GM12864 (cell line): ENCODE measurements at regions not wholly inside any gene's neighbourhood (a gene's known extent, or its start where the extent isn't known, plus 50 kb on each side); places are given as distances from the start of the nearest gene placed in this dataset.
"Not testable (repeated sequence)": the region's sequence is repeated elsewhere in the genome, so short reads cannot be mapped to it uniquely, and the experiment has no call there.

Source experiments
- DNase-seq: peaks from one replicate; pipeline ENCODE4 v3.0.0-alpha.2; 2011; ENCODE audit warnings: low read depth
- H3K4me3 ChIP-seq: 2 replicates; pipeline ENCODE4 v1.5.1; 2011; ENCODE audit warnings: mild to moderate bottlenecking, low read depth, low read length, control low read depth
- TF ChIP-seq, protein P1 (sequence below): IDR thresholded peaks from 2 replicates; pipeline ENCODE4 v1.5.1; 2011; ENCODE audit warnings: low read depth, mild to moderate bottlenecking, moderate library complexity, low read length, control low read depth, inconsistent platforms; ENCODE audit errors: missing control alignments

DNA sequence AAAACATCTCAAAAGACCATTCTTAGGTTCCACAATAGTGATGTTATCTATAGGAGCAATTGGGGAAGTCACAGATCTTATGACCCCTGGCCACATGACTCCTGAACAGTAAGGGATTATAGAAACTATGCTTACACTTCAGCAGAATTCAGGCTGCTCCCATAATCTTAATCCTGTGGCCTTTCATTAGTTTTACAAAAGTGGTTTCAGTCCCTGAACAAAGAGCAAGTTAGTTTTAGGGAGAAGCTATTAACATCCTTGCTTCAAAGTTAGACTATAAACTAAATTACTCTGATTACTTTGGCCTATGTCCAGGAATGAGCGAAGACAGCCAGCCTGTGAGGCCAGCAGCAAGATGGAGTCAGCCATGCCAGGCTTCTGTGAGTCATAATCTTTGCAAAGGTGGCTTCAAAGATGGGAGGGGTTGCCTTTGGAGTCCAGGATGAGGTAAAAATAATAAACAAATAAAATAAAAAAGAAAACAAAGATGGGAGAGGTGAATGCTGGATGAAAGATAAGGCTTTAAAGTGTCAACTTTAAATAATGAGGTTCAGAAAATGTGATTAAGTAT, 168.7 kb upstream of the NDUFV2 start:
- DNase-seq, result no peak
- H3K4me3 ChIP-seq, result no peak overlapping the region
- TF ChIP-seq, protein P1, sequence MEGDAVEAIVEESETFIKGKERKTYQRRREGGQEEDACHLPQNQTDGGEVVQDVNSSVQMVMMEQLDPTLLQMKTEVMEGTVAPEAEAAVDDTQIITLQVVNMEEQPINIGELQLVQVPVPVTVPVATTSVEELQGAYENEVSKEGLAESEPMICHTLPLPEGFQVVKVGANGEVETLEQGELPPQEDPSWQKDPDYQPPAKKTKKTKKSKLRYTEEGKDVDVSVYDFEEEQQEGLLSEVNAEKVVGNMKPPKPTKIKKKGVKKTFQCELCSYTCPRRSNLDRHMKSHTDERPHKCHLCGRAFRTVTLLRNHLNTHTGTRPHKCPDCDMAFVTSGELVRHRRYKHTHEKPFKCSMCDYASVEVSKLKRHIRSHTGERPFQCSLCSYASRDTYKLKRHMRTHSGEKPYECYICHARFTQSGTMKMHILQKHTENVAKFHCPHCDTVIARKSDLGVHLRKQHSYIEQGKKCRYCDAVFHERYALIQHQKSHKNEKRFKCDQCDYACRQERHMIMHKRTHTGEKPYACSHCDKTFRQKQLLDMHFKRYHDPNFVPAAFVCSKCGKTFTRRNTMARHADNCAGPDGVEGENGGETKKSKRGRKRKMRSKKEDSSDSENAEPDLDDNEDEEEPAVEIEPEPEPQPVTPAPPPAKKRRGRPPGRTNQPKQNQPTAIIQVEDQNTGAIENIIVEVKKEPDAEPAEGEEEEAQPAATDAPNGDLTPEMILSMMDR, result no peak

DNA sequence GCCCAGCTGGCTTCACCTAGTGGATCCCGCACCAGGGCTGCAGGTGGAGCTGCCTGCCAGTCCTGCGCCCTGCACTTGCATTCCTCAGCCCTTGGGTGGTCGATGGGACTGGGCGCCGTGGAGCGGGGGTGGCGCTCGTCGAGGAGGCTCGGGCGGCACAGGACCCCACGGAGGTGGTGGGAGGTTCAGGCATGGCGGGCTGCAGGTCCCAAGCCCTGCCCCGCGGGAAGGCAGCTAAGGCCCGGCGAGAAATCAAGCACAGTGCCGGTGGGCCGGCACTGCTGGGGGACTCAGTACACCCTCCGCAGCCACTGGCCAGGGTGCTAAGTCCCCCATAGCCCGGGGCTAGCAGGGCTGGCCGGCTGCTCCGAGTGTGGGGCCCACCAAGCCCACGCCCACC, 167.2 kb upstream of the NDUFV2 start:
- not testable (repeated sequence) for H3K4me3 ChIP-seq, DNase-seq

DNA sequence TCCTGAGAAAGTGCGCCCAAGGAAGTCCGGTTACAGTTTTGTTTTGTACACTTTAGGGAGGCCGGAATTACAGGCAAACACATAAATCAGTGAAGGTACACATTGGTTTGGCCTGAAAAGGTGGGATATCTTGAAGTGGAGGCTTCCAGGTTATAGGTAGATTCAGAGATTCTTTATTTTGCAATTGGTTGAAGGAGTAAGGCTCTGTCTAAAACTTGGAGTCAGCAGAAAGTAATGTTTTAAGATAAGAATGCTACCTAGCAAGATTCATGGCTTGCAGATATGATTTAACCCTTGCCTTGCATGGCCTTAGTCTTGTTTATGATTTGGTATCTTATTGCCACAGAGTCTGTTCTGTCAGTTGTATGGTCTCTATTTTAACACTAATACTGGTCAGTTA, 165.9 kb upstream of the NDUFV2 start:
- DNase-seq, result no peak
- TF ChIP-seq, protein P1, result no peak

DNA sequence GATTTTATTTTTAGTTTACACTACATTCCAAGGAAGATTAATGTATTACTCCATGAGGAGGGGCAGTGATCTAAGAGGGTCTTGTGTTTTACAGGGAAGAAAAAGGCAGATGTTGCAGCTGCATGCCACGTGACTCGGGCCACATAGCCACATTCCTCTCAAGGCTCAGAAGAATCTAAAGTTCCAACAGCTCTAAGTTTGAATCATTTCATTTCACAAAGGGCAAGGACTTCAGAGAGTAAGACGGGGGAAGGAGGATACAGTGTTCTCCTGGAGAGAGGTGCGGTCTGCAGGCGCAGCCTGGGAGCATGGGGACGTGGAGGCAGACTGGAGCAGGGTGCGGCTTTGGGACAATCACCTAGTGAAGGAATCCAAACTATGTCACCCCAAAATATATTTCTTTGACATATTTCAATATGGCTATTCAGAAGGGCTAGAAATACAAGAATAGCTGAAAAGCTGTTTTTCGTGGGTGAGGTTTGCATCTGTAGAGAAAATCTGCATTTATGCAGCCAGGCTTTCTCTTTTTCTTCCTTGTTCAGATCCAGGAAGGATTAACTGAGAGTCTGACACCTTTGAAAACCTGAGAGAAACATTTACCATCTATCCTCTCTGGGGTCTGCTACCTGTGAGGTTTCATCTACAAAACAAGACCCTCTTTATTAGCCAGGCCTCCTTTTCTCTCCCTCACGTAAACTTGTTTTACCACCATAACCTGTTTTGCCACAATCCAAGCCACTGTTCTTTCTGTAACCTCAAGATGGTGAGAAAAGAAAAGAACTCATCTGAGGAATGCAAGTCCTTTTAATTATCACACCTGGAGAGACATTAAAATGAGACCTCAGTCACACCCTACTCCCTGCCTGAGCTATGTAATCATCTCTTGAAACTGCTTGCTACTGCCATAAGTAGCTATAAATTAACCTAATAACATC, 165.1 kb upstream of the NDUFV2 start:
- TF ChIP-seq, protein P1, result no peak
- no peak overlapping the region for H3K4me3 ChIP-seq
- no peak for DNase-seq

More for the DNA sequence above, 165.9 kb upstream of the NDUFV2 start:
- no peak overlapping the region for H3K4me3 ChIP-seq

DNA sequence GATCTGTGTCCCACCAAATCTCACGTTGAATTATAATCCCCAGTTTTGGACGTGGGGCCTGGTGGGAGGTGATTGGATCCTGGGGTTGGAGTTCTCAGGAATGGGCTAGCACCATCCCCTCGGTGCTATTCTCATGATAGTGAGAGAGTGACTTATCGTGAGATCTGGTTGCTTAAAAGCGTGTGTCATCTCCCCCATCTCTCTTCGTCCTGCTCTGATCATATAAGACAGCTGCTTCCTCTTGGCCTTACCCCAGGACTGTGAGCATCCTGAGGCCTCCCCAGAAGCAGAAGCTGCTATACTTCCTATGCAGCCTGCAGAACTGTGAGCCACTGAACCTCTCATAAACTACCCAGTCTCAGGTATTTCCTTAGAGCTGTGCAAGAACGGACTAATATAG, 163.7 kb upstream of the NDUFV2 start:
- no peak overlapping the region for H3K4me3 ChIP-seq
- TF ChIP-seq, protein P1, result no peak
- DNase-seq, result no peak

DNA sequence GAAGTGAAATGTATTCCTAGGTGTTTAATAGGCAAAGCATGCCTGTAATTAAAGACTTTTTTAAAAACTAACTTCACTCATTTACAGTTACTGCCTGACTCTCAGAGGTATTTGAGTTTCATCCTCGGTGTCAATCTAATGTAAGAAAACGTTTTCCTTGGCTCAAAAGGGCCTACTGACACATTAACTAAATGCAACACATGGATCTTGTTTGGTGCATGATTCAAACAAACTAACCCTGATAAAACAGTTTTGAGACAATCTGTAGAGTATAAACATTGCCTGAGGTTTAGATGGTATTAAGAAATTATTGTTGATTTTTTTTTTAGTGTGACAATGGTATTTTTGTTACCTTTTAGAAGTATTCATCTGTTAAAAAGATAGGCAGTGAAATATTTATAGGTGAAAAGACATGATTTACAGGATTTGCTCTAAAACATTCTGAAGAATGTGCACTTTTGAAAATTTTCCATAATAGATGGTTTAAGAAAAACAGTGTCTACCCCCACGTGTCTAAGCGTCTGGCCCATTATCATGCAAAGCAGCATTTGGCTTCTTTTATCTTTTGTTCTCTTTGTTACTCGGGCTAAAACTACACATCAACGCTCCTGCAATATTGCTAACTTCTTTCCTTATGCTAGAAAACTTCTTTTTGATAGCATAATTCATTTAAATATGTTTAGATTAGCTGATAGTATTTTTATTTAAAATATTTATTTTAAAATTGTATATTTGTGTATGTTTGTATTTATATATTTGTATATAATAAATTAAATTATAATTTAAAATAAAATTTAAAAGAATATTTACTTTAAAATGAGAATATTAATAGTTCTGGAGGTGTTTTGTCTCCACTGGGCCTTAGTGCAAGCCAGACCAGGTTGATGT, 160.2 kb upstream of the NDUFV2 start:
- no peak for DNase-seq
- no peak overlapping the region for H3K4me3 ChIP-seq
- TF ChIP-seq, protein P1, result no peak
